ENCODE measurements at regions not wholly inside any gene's neighbourhood (a gene's known extent, or its start where the extent isn't known, plus 50 kb on each side); places are given as distances from the start of the nearest gene placed in this dataset.

GRCh38 chr6:30821862-30822784 is 62.2 kb upstream of the DDR1 start (continued):
- TF ChIP-seq BRD9 (IDR thresholded peaks at IDR 0.05; ENCODE audit: low read depth, partially characterized antibody): peak; percentile 60
- 0 out of 2 replicates have a peak, but pooled peaks have one; percentile 19 for TF ChIP-seq SMAD4 (CRISPR knock-in tag; conservative IDR thresholded peaks at IDR 0.05)
- TF ChIP-seq ZNF239 (CRISPR knock-in tag; IDR thresholded peaks at IDR 0.05): peak; percentile 37; the same call in 1 of the 2 replicates
- no peak for TF ChIP-seq BACH1 (tag; IDR thresholded peaks at IDR 0.05)
- TF ChIP-seq ZNF384 (IDR thresholded peaks at IDR 0.05; ENCODE audit: low read depth, low read length): peak; percentile 93
- TF ChIP-seq TBP (optimal IDR thresholded peaks at IDR 0.05; ENCODE audit: low read depth, low read length): peak; percentile 24
- TF ChIP-seq ZBTB9 (CRISPR knock-in tag; IDR thresholded peaks at IDR 0.05): peak; percentile 64; the same call in 1 of the 2 replicates
- TF ChIP-seq ZNF146 (CRISPR knock-in tag; IDR thresholded peaks at IDR 0.05; ENCODE audit: unreplicated experiment): no peak
- peak; percentile 74 for TF ChIP-seq ZNF764 (CRISPR knock-in tag; IDR thresholded peaks at IDR 0.05; ENCODE audit: low read depth)
- TF ChIP-seq ZBTB11 (CRISPR knock-in tag; IDR thresholded peaks at IDR 0.05): no peak
- TF ChIP-seq ERF (CRISPR knock-in tag; IDR thresholded peaks at IDR 0.05): no peak
- TF ChIP-seq FOXO4 (CRISPR knock-in tag; IDR thresholded peaks at IDR 0.05): no peak
- no peak for TF ChIP-seq U2AF2 (optimal IDR thresholded peaks at IDR 0.05; ENCODE audit: low read depth, low read length)
- TF ChIP-seq FOXJ2 (tag; IDR thresholded peaks at IDR 0.05): peak; percentile 87
- TF ChIP-seq DEAF1 (CRISPR knock-in tag; IDR thresholded peaks at IDR 0.05): 0 out of 2 replicates have a peak, but pooled peaks have one; percentile 43
- TF ChIP-seq ZC3H11A (IDR thresholded peaks at IDR 0.05; ENCODE audit: low read depth, low read length): no peak
- TF ChIP-seq ASH1L (IDR thresholded peaks at IDR 0.05; ENCODE audit: borderline replicate concordance, low read depth, partially characterized antibody): no peak
- 0 out of 4 replicates have a peak, but pooled peaks of 1 of the 2 experiments have one; percentile 48 for TF ChIP-seq ARNT (IDR thresholded peaks at IDR 0.05)
- TF ChIP-seq TEAD4 (IDR thresholded peaks at IDR 0.05; ENCODE audit: low read length): peak; percentile 25
- TF ChIP-seq TEAD4 (CRISPR knock-in tag; IDR thresholded peaks at IDR 0.05; ENCODE audit: borderline replicate concordance): no peak

All from K562 (cell line).